K562 (cell line): ENCODE measurements at regions not wholly inside any gene's neighbourhood (a gene's known extent, or its start where the extent isn't known, plus 50 kb on each side); places are given as distances from the start of the nearest gene placed in this dataset.

Source experiments
- FOS ChIP-seq: IDR thresholded peaks from 3 replicates; pipeline ENCODE4 v1.6.1; 2011; ENCODE audit not compliant: insufficient read length; ENCODE audit errors: extremely low read depth
- JUND ChIP-seq, 2 experiments: IDR thresholded peaks; 2 replicates in 1 of 2; 3 replicates in 1 of 2; pipeline ENCODE4 v1.6.1; 2011; ENCODE audit warnings: borderline replicate concordance in 2 of 2, low read depth in 2 of 2, low read length in 2 of 2, improper control_type of control experiment in 1 of 2, missing biosample characterization in 1 of 2, missing genetic modification characterization in 1 of 2, missing genetic modification reagents in 1 of 2
- NFYB ChIP-seq: IDR thresholded peaks from 2 replicates; pipeline ENCODE4 v1.6.1; 2011; ENCODE audit warnings: mild to moderate bottlenecking, moderate library complexity; ENCODE audit not compliant: insufficient read length; ENCODE audit errors: extremely low read depth
- RCOR1 ChIP-seq, 2 experiments: IDR thresholded peaks; 2 replicates each; pipeline ENCODE4 v1.6.1; 2012; ENCODE audit warnings: low read depth in 2 of 2, low read length in 2 of 2, borderline replicate concordance in 1 of 2, improper control_type of control experiment in 1 of 2

GRCh38 chr14:65335411-65335947 lies 77.1 kb upstream of the FUT8 start:
- TF ChIP-seq NFYB (no peak), FOS (no peak), RCOR1 (IDR thresholded peaks at IDR 0.05; ENCODE audit: borderline replicate concordance in 1 of 2, low read depth in 2 of 2, low read length in 2 of 2) (no peak), JUND (IDR thresholded peaks at IDR 0.05; ENCODE audit: borderline replicate concordance, low read depth, low read length) (no peak), JUND (tag; IDR thresholded peaks at IDR 0.05; ENCODE audit: borderline replicate concordance, low read depth, low read length) (no peak)
